SK-N-SH (cell line): ENCODE measurements at regions not wholly inside any gene's neighbourhood (a gene's known extent, or its start where the extent isn't known, plus 50 kb on each side); places are given as distances from the start of the nearest gene placed in this dataset.

Source experiments
- CTCF ChIA-PET: fragments of 300-600, 350-600 bp; formaldehyde crosslinking; extraction: SDS; loops from one replicate; lab custom pipeline; 2021; lab: Yijun Ruan, JAX
- POLR2A ChIA-PET: fragments of 350-600 bp; sonication (Branson Sonifier 250); formaldehyde crosslinking; extraction: SDS; loops from one replicate; lab custom pipeline; 2020; ENCODE audit warnings: antibody characterized with exemption, inconsistent platforms; lab: Yijun Ruan, JAX
- DNase-seq: peaks from one replicate; pipeline ENCODE4 v3.0.0; 2012
- H2AFZ ChIP-seq: fragments of 200-600 bp; sonication (generic); 2 replicates; pipeline ENCODE4 v1.8.1; 2016; ENCODE audit warnings: antibody characterized with exemption, mild to moderate bottlenecking, low read depth
- H3F3A ChIP-seq: fragments of 200-600 bp; sonication (generic); replicated peaks from 2 replicates; pipeline ENCODE3; 2016; ENCODE audit warnings: antibody characterized with exemption, mild to moderate bottlenecking; ENCODE audit not compliant: insufficient read depth
- H3K27ac ChIP-seq, 2 experiments: fragments of 200-500 bp in 1 of 2; fragments of 200-600 bp in 1 of 2; sonication (Bioruptor generic) in 1 of 2; sonication (generic), shearing (Covaris generic) in 1 of 2; 2 replicates each; pipeline versions ENCODE4 v1.5.1 to v1.6.1; 2014 to 2016; ENCODE audit warnings: low read depth in 2 of 2, inconsistent platforms in 1 of 2, low read length in 1 of 2, mild to moderate bottlenecking in 1 of 2, mixed read lengths in 1 of 2
- H3K27me3 ChIP-seq: fragments of 200-600 bp; sonication (generic), shearing (Covaris generic); 2 replicates; pipeline ENCODE4 v1.6.1; 2016; ENCODE audit warnings: mixed run types; ENCODE audit not compliant: insufficient read depth
- H3K36me3 ChIP-seq, 2 experiments: fragments of 200-500 bp in 1 of 2; fragments of 200-600 bp in 1 of 2; sonication (Bioruptor generic) in 1 of 2; sonication (generic) in 1 of 2; replicated peaks in 1 of 2; 2 replicates each; pipeline versions ENCODE3 to v1.5.1; 2014 to 2016; ENCODE audit warnings: low read length in 1 of 2, mild to moderate bottlenecking in 1 of 2; ENCODE audit not compliant: insufficient read depth in 2 of 2, control insufficient read depth in 1 of 2
- H3K4me1 ChIP-seq, 2 experiments: fragments of 200-500 bp in 1 of 2; fragments of 200-600 bp in 1 of 2; sonication (Bioruptor generic) in 1 of 2; sonication (generic), shearing (Covaris generic) in 1 of 2; 2 replicates each; pipeline versions ENCODE4 v1.5.1 to v1.6.1; 2014 to 2016; ENCODE audit warnings: low read depth in 1 of 2, low read length in 1 of 2, mixed run types in 1 of 2; ENCODE audit not compliant: insufficient read depth in 2 of 2, control insufficient read depth in 1 of 2
- H3K4me2 ChIP-seq: fragments of 200-600 bp; sonication (generic), shearing (Covaris generic); 2 replicates; pipeline ENCODE4 v1.6.1; 2017; ENCODE audit warnings: mixed run types
- H3K4me3 ChIP-seq, 2 experiments: fragments of 200-500 bp in 1 of 2; fragments of 200-600 bp in 1 of 2; sonication (Bioruptor generic) in 1 of 2; sonication (generic), shearing (Covaris generic) in 1 of 2; 2 replicates each; pipeline versions ENCODE4 v1.5.1 to v1.8.1; 2014 to 2016; ENCODE audit warnings: low read depth in 2 of 2, inconsistent platforms in 1 of 2, low read length in 1 of 2, mild to moderate bottlenecking in 1 of 2, mixed read lengths in 1 of 2, moderate library complexity in 1 of 2
- H3K79me2 ChIP-seq: fragments of 200-600 bp; sonication (generic); 2 replicates; pipeline ENCODE4 v1.8.1; 2017; ENCODE audit warnings: mild to moderate bottlenecking; ENCODE audit not compliant: insufficient read depth
- H3K9ac ChIP-seq: fragments of 200-600 bp; sonication (generic); 2 replicates; pipeline ENCODE4 v1.6.1; 2017; ENCODE audit warnings: mixed run types
- H3K9me2 ChIP-seq: fragments of 200-600 bp; sonication (generic); 2 replicates; pipeline ENCODE4 v1.6.1; 2017; ENCODE audit warnings: mixed run types
- H3K9me3 ChIP-seq: fragments of 200-600 bp; sonication (generic); 2 replicates; pipeline ENCODE4 v1.6.1; 2017; ENCODE audit warnings: mixed run types, mild to moderate bottlenecking, moderate library complexity
- H4K20me1 ChIP-seq: fragments of 200-600 bp; sonication (generic); 2 replicates; pipeline ENCODE4 v1.6.1; 2017; ENCODE audit warnings: mild to moderate bottlenecking, mixed run types; ENCODE audit not compliant: insufficient read depth
- CHD2 ChIP-seq: fragments of 150-350 bp; IDR thresholded peaks from 2 replicates; pipeline ENCODE4 v1.6.1; 2018; ENCODE audit warnings: low read length; ENCODE audit not compliant: partially characterized antibody
- GABPA ChIP-seq: IDR thresholded peaks from 2 replicates; pipeline ENCODE4 v1.4.0; 2012; ENCODE audit warnings: low read depth, mild to moderate bottlenecking
- GATA2 ChIP-seq: sonication (generic); formaldehyde crosslinking; IDR thresholded peaks from 2 replicates; pipeline ENCODE4 v1.5.0; 2020; ENCODE audit warnings: mild to moderate bottlenecking, missing genetic modification reagents
- MEF2A ChIP-seq: IDR thresholded peaks from 2 replicates; pipeline ENCODE4 v1.4.0; 2012; ENCODE audit warnings: low read depth, borderline replicate concordance
- NRF1 ChIP-seq: IDR thresholded peaks from 2 replicates; pipeline ENCODE4 v1.6.1; 2012; ENCODE audit warnings: low read depth, mild to moderate bottlenecking, low read length
- POLR2AphosphoS5 ChIP-seq: IDR thresholded peaks from 2 replicates; pipeline ENCODE4 v1.6.1; 2012; ENCODE audit warnings: low read depth, low read length
- RFX5 ChIP-seq: IDR thresholded peaks from 2 replicates; pipeline ENCODE4 v1.6.1; 2012; ENCODE audit warnings: mild to moderate bottlenecking, improper control_type of control experiment, low read length
- RXRA ChIP-seq: IDR thresholded peaks from 2 replicates; pipeline ENCODE4 v1.4.0; 2012; ENCODE audit warnings: low read depth, mild to moderate bottlenecking, borderline replicate concordance
- SIN3A ChIP-seq: IDR thresholded peaks from 2 replicates; pipeline ENCODE4 v1.6.1; 2012; ENCODE audit warnings: low read depth, mild to moderate bottlenecking, low read length, moderate library complexity, borderline replicate concordance
- YY1 ChIP-seq: IDR thresholded peaks from 2 replicates; pipeline ENCODE4 v1.4.0; 2012; ENCODE audit warnings: low read depth, mild to moderate bottlenecking
- WGBS: methylation state at CpG from one replicate; pipeline ENCODE4 v1.1.6; 2017; ENCODE audit warnings: low lambda C conversion rate; 5-methylcytosine and 5-hydroxymethylcytosine counted together
- TF ChIP-seq, protein P1 (sequence below): fragments of 200-600 bp; sonication (generic); IDR thresholded peaks from 2 replicates; pipeline ENCODE4 v1.6.1; 2017; ENCODE audit warnings: antibody characterized with exemption, mild to moderate bottlenecking, moderate library complexity
- TF ChIP-seq, protein P2 (sequence below): IDR thresholded peaks from 2 replicates; pipeline ENCODE4 v1.4.0; 2012; ENCODE audit warnings: low read depth
- TF ChIP-seq, protein P3 (sequence below): fragments of 150-350 bp; IDR thresholded peaks from 2 replicates; pipeline ENCODE4 v1.6.1; 2016; ENCODE audit warnings: mild to moderate bottlenecking, low read depth, low read length

DNA sequence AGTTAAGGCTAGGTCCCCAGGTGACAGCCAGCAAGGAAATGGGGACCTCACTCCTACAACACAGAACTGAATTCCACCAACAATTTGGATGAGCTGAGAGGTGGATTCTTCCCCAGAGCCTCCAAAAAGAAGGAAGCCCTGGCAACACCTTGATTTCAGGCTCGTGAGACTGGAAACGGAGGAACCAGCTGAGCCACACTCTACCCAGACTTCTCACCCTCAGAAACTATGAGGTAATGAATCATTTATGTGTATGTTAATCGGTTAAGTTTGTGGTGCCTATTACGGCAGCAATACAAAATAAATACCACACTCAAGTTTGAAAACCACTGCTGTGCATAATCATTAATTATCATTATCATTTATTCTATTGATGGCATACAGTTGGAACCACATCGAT, 532.4 kb upstream of the ANKRD30A start:
- CTCF ChIA-PET, result no interaction called here
- Histone ChIP-seq H3K4me2 (no peak overlapping the region), H3K79me2 (no peaks in the 10 kb centered on the region; the same call in 1 of the 2 replicates), H3K9me3 (no peaks in the 10 kb centered on the region), H3K36me3 (no peaks in the 10 kb centered on the region), H3K27me3 (no peaks in the 10 kb centered on the region), H3K4me1 (peaks cover 0 to 9% of the 10 kb centered on the region in 2 experiments; a peak in 1 of 4 replicates), H3K9me2 (no peaks in the 10 kb centered on the region), H4K20me1 (no peaks in the 10 kb centered on the region), H3K4me3 (no peak overlapping the region), H3K9ac (no peak overlapping the region), H3F3A (peaks cover 5% of the 10 kb centered on the region), H2AFZ (no peak overlapping the region), H3K27ac (no peak overlapping the region)
- WGBS, result 92% methylated on average over 5 of the region's 5 CpGs
- TF ChIP-seq, protein P1, sequence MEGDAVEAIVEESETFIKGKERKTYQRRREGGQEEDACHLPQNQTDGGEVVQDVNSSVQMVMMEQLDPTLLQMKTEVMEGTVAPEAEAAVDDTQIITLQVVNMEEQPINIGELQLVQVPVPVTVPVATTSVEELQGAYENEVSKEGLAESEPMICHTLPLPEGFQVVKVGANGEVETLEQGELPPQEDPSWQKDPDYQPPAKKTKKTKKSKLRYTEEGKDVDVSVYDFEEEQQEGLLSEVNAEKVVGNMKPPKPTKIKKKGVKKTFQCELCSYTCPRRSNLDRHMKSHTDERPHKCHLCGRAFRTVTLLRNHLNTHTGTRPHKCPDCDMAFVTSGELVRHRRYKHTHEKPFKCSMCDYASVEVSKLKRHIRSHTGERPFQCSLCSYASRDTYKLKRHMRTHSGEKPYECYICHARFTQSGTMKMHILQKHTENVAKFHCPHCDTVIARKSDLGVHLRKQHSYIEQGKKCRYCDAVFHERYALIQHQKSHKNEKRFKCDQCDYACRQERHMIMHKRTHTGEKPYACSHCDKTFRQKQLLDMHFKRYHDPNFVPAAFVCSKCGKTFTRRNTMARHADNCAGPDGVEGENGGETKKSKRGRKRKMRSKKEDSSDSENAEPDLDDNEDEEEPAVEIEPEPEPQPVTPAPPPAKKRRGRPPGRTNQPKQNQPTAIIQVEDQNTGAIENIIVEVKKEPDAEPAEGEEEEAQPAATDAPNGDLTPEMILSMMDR, result no peak
- TF ChIP-seq, protein P2, sequence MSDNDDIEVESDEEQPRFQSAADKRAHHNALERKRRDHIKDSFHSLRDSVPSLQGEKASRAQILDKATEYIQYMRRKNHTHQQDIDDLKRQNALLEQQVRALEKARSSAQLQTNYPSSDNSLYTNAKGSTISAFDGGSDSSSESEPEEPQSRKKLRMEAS, result no peak
- TF ChIP-seq GATA2 (CRISPR knock-in tag), result no peak
- TF ChIP-seq POLR2AphosphoS5, result no peak
- TF ChIP-seq MEF2A, result no peak
- no peak for TF ChIP-seq NRF1
- POLR2A ChIA-PET, result no interaction called here
- no peak for DNase-seq

DNA sequence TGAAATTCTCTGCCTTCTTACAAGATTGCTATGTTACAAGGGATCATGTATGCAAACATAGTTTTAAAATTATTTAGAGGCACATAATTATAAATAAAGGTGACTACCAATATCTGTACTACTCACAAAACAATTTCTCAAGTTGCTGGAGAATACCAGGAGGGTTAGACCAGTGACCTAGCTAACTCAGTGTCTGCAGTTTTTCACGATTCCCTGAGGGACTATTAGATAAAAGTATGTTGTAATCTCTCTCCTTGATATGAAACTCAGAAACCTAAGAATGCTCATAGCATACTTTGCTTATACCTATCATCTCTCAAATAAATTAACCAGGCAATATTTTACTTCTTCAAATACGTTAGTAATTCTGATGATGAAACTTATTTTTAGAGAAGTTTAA, 534.0 kb upstream of the ANKRD30A start:
- peaks cover 5% of the 10 kb centered on the region for H3F3A ChIP-seq
- no peak for DNase-seq
- no peak for TF ChIP-seq SIN3A
- TF ChIP-seq, protein P3, sequence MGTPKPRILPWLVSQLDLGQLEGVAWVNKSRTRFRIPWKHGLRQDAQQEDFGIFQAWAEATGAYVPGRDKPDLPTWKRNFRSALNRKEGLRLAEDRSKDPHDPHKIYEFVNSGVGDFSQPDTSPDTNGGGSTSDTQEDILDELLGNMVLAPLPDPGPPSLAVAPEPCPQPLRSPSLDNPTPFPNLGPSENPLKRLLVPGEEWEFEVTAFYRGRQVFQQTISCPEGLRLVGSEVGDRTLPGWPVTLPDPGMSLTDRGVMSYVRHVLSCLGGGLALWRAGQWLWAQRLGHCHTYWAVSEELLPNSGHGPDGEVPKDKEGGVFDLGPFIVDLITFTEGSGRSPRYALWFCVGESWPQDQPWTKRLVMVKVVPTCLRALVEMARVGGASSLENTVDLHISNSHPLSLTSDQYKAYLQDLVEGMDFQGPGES, result no peak
- no peak for TF ChIP-seq CHD2
- TF ChIP-seq YY1, result no peak
- TF ChIP-seq RXRA, result no peak
- TF ChIP-seq GABPA, result no peak
- no peak for TF ChIP-seq RFX5
- TF ChIP-seq, all 33 proteins: peak for 0
- Histone ChIP-seq H3K79me2 (no peaks in the 10 kb centered on the region; the same call in 1 of the 2 replicates), H3K4me2 (no peak overlapping the region), H3K27ac (no peak overlapping the region), H3K9ac (no peak overlapping the region), H3K4me1 (peaks cover 0 to 9% of the 10 kb centered on the region in 2 experiments; a peak in 1 of 4 replicates), H3K4me3 (no peak overlapping the region), H3K9me3 (no peaks in the 10 kb centered on the region), H2AFZ (no peak overlapping the region), H3K27me3 (no peaks in the 10 kb centered on the region), H3K36me3 (no peaks in the 10 kb centered on the region), H4K20me1 (no peaks in the 10 kb centered on the region), H3K9me2 (no peaks in the 10 kb centered on the region)
- ChIA-PET CTCF (no interaction called here), POLR2A (no interaction called here)
- WGBS, result 90% methylated on average over 2 of the region's 2 CpGs
